GM18511 (cell line): ENCODE measurements at regions not wholly inside any gene's neighbourhood (a gene's known extent, or its start where the extent isn't known, plus 50 kb on each side); places are given as distances from the start of the nearest gene placed in this dataset.
"Not testable (repeated sequence)": the region's sequence is repeated elsewhere in the genome, so short reads cannot be mapped to it uniquely, and the experiment has no call there.

ENCODE experiments used
- ATAC-seq: cut with Tn5 transposase; IDR thresholded peaks from one replicate; pipeline ENCODE4 v1.9.1; 2021; ENCODE audit warnings: mild to moderate bottlenecking, moderate library complexity; ENCODE audit not compliant: unreplicated experiment

- not testable (repeated sequence) for ATAC-seq
Measured at GRCh38 chr7:13806089-13806867, 183.2 kb downstream of the ETV1 start.

DNA sequence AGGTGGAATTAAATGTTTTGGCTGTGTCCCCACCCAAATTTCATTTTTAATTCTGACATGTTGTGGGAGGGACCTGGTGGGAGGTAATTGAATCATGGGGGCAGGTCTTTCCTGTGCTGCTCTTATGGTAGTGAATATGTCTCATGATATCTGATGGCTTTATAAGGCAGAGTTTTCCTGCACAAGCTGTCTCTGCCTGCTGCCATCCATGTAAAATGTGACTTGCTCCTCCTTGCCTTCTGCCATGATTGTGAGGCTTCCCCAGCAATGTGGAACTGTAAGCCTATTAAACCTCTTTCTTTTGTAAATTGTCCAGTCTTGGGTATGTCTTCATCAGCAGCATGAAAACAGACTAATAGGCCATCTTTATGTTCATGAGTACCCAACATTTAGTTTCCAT lies 172.2 kb downstream of the ETV1 start:
- ATAC-seq: not testable (repeated sequence)

- ATAC-seq: no peak
Measured at GRCh38 chr7:13821152-13821787, 168.2 kb downstream of the ETV1 start.

- no peak for ATAC-seq
Measured at GRCh38 chr7:13822678-13823077, 166.8 kb downstream of the ETV1 start.

GRCh38 chr7:13826752-13827151 lies 162.7 kb downstream of the ETV1 start:
- ATAC-seq: no peak

GRCh38 chr7:13827716-13828115 lies 161.8 kb downstream of the ETV1 start:
- ATAC-seq: no peak

- ATAC-seq: no peak
Measured at GRCh38 chr7:13829231-13829630, 160.2 kb downstream of the ETV1 start.

DNA sequence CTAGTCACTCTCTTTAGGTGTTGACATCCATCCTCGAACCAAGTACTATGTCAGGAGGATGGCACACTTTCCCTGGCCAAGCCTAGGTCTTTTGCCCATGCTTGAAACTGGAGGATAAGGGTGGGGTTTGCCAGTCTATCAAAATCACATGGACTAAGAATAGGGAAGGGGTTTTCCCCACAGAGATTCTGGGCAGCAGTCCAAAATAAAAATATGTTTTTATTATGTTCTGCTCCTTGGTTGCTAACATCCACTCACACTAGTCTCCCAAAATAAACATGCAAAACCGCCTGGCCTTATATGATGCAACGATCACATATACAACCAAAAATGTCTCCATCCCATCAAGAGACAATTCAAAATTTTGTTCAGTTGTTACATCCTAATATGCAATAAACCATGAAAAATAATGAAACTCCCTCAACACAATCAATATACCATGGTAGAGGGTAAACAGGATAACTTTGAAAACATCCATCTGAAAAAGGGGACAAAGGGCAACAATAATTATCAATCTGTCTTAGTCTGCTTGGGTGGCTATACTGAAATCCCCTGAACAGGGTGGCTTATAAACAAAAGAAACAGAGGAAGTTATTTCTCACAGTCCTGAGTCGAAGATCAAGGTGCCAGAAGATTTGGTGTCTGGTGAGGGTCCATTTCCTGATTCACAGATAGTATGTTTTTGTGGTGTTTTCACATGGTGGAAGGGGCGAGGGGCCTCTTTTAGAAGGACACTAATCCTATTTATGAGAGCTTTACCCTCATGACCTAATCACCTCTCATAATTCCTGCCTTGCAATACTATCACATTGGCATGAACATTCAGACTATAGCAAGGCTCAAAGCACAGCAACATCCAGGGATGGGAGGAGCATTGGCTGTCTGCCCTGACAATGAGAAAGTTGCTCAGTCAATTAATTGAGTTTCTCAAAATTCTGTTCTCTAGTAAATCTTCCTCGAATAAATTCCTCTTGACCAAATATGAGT lies 159.3 kb downstream of the ETV1 start:
- no peak for ATAC-seq

DNA sequence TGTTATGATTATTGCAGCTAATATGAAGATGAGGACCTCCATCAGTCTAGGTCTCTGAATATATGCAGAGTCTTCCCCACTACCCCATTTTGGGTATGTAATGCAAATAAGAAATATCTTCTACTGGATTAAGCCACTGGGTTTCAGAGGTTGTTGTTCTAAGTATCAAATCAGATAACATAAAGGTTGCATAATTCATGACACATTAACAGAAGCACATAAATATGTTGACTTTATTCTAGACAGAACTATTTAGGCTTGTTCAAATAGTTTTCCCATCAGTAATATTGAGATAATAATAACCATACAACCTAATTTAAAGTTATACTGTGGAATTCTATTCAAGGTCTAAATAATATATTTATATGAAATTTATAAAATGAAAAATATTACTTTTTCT lies 157.1 kb downstream of the ETV1 start:
- ATAC-seq: no peak

DNA sequence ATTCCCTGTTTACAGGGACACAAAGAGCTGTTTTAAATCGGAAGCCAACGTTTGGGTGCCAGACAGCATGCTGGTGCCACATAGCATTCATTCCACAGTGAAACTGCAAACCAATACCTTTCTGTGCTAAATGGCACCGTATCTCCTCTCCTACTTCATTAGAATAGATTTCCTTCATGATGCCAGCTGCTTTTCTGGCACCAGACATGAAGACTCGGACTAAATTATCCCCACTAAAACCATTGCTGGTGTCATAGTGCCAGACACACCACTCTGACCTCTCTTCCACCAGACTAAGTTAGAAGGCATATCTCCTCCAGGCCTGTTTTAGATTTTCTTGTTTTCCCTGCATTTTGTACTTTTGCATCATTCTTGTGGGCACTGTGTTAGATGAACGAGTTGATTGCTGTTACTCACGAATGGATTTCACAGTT lies 155.1 kb downstream of the ETV1 start:
- no peak for ATAC-seq

- no peak for ATAC-seq
Measured at GRCh38 chr7:13835442-13835841, 154.0 kb downstream of the ETV1 start.

- ATAC-seq: no peak
Measured at GRCh38 chr7:13839063-13839462, 150.4 kb downstream of the ETV1 start.
